Stomach (tissue), 8 donors: ENCODE measurements at regions not wholly inside any gene's neighbourhood (a gene's known extent, or its start where the extent isn't known, plus 50 kb on each side); places are given as distances from the start of the nearest gene placed in this dataset.
"Not testable (repeated sequence)": the region's sequence is repeated elsewhere in the genome, so short reads cannot be mapped to it uniquely, and the experiment has no call there.

Experiments
- DNase-seq, 2 donors: peaks; one replicate each; pipeline versions ENCODE4 v3.0.0 to v3.0.0-alpha.2; 2013 to 2019
- H3K27ac ChIP-seq, 5 donors: fragments of 200-600 bp in 4 of 5; sonication (generic) in 4 of 5; one replicate each; pipeline ENCODE4 v1.5.1; 2013 to 2019; ENCODE audit warnings: mild to moderate bottlenecking in 1 of 5, moderate library complexity in 1 of 5
- H3K27me3 ChIP-seq, 3 donors: fragments of 200-600 bp; sonication (generic); one replicate each; pipeline ENCODE4 v1.5.1; 2017 to 2019; ENCODE audit warnings: mixed run types in 1 of 3
- H3K36me3 ChIP-seq, 4 donors: fragments of 200-600 bp; sonication (generic); 1 replicate in 3 of 4; 2 replicates in 1 of 4; pipeline ENCODE4 v1.5.1; 2016 to 2019
- H3K4me1 ChIP-seq, 4 donors: fragments of 200-600 bp; sonication (generic); one replicate each; pipeline ENCODE4 v1.5.1; 2016 to 2019
- H3K4me3 ChIP-seq, 4 donors: fragments of 200-600 bp; sonication (generic) in 3 of 4; one replicate each; pipeline ENCODE4 v1.5.1; 2016 to 2019; ENCODE audit warnings: mild to moderate bottlenecking in 1 of 4
- H3K9me3 ChIP-seq, 4 donors: fragments of 200-600 bp; sonication (generic); one replicate each; pipeline ENCODE4 v1.5.1; 2016 to 2019
- EP300 ChIP-seq: sonication (generic); formaldehyde crosslinking; IDR thresholded peaks from one replicate; pipeline ENCODE4 v1.6.1; 2017; ENCODE audit warnings: antibody characterized with exemption
- POLR2A ChIP-seq, 4 donors: fragments of 450-650 bp; IDR thresholded peaks; one replicate each; pipeline ENCODE4 v1.6.1; 2016; ENCODE audit warnings: antibody characterized with exemption in 4 of 4, control low read depth in 2 of 4, mild to moderate bottlenecking in 1 of 4, moderate library complexity in 1 of 4
- POLR2AphosphoS5 ChIP-seq, 3 donors: sonication (generic); formaldehyde crosslinking; IDR thresholded peaks; one replicate each; pipeline ENCODE4 v1.6.1; 2016; ENCODE audit warnings: antibody characterized with exemption in 3 of 3
- WGBS, 5 donors: extraction: QIAGEN DNeasy Blood & Tissue Kit in 3 of 5; methylation state at CpG; one replicate each; pipeline versions ENCODE4 v1.1.5 to v1.1.7; 2013 to 2018; 5-methylcytosine and 5-hydroxymethylcytosine counted together
- intact Hi-C: fragments of 100-400 bp; cut with DNase I; formaldehyde crosslinking; loops from one replicate; pipeline ENCODE4 v1.15.1; 2023; ENCODE audit warnings: low total_unique reads
- TF ChIP-seq, protein P1 (sequence below), 7 experiments: fragments of 450-650 bp in 4 of 7; fragments of 200-600 bp in 3 of 7; sonication (generic) in 3 of 7; IDR thresholded peaks; one replicate each; pipeline ENCODE4 v1.5.1; 2016 to 2019; ENCODE audit warnings: antibody characterized with exemption in 7 of 7, control low read depth in 2 of 7, mild to moderate bottlenecking in 1 of 7
- donor health status: healthy with polysubstance abuse.
- donor health status: Bipolar disorder and iron deficiency.
- donor health status: healthy.

DNA sequence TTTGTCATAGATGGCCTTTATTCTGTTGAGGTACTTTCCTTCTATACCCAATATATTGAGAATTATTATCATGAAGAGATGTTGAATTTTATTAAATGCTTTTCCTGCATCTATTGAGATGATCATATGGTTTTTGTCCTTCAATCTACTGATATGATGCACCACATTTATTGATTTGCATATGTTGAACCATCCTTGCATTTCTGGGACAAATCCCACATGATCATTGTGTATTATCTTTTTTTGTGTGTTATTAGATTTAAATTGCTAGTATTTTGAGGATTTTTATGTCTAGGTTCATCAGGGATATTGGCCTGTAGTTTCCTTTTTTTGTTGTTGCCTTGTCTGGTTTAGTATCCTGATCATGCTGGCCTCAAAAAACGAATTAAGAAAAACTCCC lies 124.5 kb upstream of the CES5A start:
- no peak overlapping the region for H3K4me3 ChIP-seq
- TF ChIP-seq POLR2AphosphoS5 (IDR thresholded peaks at IDR 0.05): no peak
- no peak for TF ChIP-seq EP300
- no peak for TF ChIP-seq POLR2A (IDR thresholded peaks at IDR 0.05)
- TF ChIP-seq, protein P1, sequence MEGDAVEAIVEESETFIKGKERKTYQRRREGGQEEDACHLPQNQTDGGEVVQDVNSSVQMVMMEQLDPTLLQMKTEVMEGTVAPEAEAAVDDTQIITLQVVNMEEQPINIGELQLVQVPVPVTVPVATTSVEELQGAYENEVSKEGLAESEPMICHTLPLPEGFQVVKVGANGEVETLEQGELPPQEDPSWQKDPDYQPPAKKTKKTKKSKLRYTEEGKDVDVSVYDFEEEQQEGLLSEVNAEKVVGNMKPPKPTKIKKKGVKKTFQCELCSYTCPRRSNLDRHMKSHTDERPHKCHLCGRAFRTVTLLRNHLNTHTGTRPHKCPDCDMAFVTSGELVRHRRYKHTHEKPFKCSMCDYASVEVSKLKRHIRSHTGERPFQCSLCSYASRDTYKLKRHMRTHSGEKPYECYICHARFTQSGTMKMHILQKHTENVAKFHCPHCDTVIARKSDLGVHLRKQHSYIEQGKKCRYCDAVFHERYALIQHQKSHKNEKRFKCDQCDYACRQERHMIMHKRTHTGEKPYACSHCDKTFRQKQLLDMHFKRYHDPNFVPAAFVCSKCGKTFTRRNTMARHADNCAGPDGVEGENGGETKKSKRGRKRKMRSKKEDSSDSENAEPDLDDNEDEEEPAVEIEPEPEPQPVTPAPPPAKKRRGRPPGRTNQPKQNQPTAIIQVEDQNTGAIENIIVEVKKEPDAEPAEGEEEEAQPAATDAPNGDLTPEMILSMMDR (IDR thresholded peaks at IDR 0.05): no peak
- DNase-seq: no peak
- 10 to 39% (median 25%) methylated on average over 1 of the region's 1 CpG for WGBS, 5 donors
- H3K4me1 ChIP-seq: no peaks in the 10 kb centered on the region
- no peak overlapping the region for H3K27ac ChIP-seq
- intact Hi-C loops: no loop called here
- H3K9me3 ChIP-seq: peaks cover 0 to 17% (median 14%) of the 10 kb centered on the region in 4 donors
- H3K36me3 ChIP-seq: no peaks in the 10 kb centered on the region
- H3K27me3 ChIP-seq: no peaks in the 10 kb centered on the region

DNA sequence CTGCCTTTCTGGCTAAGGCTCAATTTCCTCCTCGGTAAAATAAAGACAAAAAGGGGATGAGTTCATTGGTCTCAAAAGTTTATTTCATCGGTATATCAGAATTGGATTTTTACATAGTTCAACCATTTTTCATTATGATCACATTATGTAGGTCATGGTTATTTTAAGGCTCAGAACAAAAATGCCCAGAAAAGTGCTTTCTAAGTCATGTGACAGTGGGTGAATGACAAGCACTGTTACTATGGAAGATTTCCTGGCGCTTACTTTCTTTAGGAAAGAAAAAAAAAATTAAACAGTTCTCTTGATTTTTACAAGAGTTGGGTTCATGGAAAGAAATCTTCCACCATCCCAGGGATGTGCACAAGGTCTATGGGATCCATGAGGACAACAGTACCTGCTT lies 117.9 kb upstream of the CES5A start:
- peaks cover 0 to 11% (median 6%) of the 10 kb centered on the region in 4 donors for H3K9me3 ChIP-seq
- peaks cover 0 to 4% (median 0%) of the 10 kb centered on the region in 3 donors for H3K27me3 ChIP-seq
- H3K36me3 ChIP-seq: no peaks in the 10 kb centered on the region
- H3K4me1 ChIP-seq: no peaks in the 10 kb centered on the region
- intact Hi-C loops: no loop called here
- 83 to 92% (median 88%) methylated on average over 3 of the region's 3 CpGs for WGBS, 5 donors
- H3K4me3 ChIP-seq: no peak overlapping the region
- no peak overlapping the region for H3K27ac ChIP-seq
- DNase-seq: no peak
- no peak for TF ChIP-seq EP300

DNA sequence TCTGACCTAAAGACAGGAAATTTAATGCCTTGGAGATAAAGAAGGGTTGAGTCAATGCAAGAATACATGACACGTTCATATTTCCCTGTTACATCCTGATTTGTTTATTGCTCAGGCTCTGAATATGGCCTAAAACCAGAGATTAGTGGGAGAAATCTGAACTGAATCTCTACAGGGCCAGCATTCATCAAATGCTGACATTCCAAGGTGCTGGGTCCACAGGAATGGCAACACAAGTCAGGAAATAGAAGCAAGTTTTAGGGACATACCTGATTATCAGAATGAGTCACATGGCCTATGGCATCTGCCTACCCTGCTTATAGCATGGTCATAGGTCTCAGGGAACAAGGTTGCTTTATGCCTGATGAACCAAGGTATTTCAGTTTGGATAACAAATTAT lies 117.4 kb upstream of the CES5A start:
- no peak for DNase-seq
- TF ChIP-seq POLR2A (IDR thresholded peaks at IDR 0.05) (no peak), POLR2AphosphoS5 (IDR thresholded peaks at IDR 0.05) (no peak), EP300 (no peak)
- TF ChIP-seq, protein P1 (IDR thresholded peaks at IDR 0.05): no peak
- Histone ChIP-seq H3K27me3 (peaks cover 0 to 4% (median 0%) of the 10 kb centered on the region in 3 donors), H3K4me1 (no peaks in the 10 kb centered on the region), H3K4me3 (no peak overlapping the region), H3K9me3 (peaks cover 0 to 8% (median 3%) of the 10 kb centered on the region in 4 donors), H3K36me3 (no peaks in the 10 kb centered on the region), H3K27ac (no peak overlapping the region)
- intact Hi-C loops: no loop called here
- WGBS, 5 donors: 20 to 55% (median 30%) methylated on average over 1 of the region's 1 CpG

DNA sequence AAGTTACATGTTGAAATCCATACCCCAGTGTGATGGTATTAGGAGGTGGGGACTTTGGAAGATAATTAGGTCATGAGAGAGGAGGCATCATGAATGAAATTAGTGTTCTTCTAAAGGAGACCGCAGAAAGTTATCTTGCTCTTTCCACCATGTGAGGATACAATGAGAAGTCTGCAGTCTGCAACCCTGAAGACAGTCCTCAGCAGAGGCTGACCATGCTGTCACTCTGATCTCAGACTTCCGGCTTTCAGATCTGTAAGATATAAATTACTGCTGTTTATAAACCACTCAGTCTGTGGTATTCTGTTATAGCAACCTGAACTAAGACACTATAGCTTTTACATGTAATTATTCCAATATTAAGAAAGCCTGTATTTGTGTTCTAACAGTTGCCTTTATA lies 116.7 kb upstream of the CES5A start:
- Histone ChIP-seq H3K4me1 (no peaks in the 10 kb centered on the region), H3K36me3 (no peaks in the 10 kb centered on the region), H3K27ac (no peak overlapping the region), H3K4me3 (no peak overlapping the region), H3K27me3 (peaks cover 0 to 4% (median 0%) of the 10 kb centered on the region in 3 donors), H3K9me3 (peaks cover 0 to 8% (median 3%) of the 10 kb centered on the region in 4 donors)
- 57 to 79% (median 72%) methylated on average over 2 of the region's 2 CpGs for WGBS, 5 donors
- intact Hi-C loops: no loop called here
- TF ChIP-seq POLR2AphosphoS5 (IDR thresholded peaks at IDR 0.05): no peak
- no peak for DNase-seq

DNA sequence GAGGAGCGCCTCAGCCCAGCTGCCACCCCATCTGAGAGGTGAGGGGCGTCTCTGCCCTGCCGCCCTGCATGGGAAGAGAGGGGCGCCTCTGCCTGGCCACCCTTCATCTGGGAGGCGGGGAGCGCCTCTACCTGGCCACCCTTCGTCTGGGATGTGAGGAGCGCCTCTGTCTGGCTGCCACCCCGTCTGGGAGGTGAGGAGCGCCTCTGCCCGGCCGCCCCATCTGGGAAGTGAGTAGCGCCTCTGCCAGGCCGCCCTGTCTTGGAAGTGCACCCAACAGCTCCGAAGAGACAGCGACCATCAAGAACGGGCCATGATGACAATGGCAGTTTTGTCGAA lies 114.4 kb upstream of the CES5A start:
- no peaks in the 10 kb centered on the region for H3K36me3 ChIP-seq
- H3K27me3 ChIP-seq: peaks cover 0 to 4% (median 0%) of the 10 kb centered on the region in 3 donors
- DNase-seq: no peak
- peaks cover 0 to 8% (median 3%) of the 10 kb centered on the region in 4 donors for H3K9me3 ChIP-seq
- 92 to 97% (median 94%) methylated on average over 16 to 18 of the region's 18 CpGs for WGBS, 5 donors
- H3K27ac ChIP-seq: no peak overlapping the region
- H3K4me3 ChIP-seq: no peak overlapping the region
- no peaks in the 10 kb centered on the region for H3K4me1 ChIP-seq
- intact Hi-C loops: no loop called here
- TF ChIP-seq POLR2AphosphoS5 (IDR thresholded peaks at IDR 0.05) (no peak), EP300 (no peak), POLR2A (IDR thresholded peaks at IDR 0.05) (no peak)
- TF ChIP-seq, protein P1 (IDR thresholded peaks at IDR 0.05): no peak

DNA sequence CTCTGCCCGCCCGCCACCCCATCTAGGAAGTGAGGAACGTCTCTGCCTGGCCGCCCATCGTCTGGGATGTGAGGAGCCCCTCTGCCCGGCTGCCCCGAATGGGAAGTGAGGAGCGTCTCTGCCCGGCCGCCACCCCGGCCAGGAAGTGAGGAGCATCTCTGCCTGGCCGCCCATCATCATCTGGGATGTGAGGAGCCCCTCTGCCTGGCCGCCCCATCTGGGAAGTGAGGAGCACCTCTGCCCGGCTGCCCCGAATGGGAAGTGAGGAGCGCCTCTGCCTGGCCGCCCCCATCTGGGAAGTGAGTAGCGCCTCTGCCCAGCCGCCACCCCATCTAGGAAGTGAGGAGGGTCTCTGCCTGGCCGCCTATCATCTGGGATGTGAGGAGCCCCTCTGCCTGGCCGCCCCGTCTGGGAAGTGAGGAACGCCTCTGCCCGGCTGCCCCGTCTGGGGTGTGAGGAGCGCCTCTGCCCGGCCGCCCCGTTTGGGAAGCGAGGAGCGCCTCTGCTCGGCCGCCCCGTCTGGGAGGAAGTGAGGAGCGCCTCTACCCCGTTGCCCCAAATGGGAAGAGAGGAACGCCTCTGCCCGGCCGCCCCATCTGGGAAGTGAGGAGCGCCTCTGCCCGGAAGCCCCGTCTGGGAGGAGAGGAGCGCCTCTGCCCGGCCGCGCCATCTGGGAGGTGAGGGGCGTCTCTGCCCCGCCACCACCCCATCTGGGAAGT lies 113.8 kb upstream of the CES5A start:
- H3K4me1 ChIP-seq, DNase-seq, H3K9me3 ChIP-seq, H3K36me3 ChIP-seq, intact Hi-C loops, H3K27me3 ChIP-seq, H3K4me3 ChIP-seq, H3K27ac ChIP-seq: not testable (repeated sequence)
- 91 to 95% (median 93%) methylated on average over 38 to 48 of the region's 48 CpGs for WGBS, 5 donors
